GM12865 (cell line): ENCODE measurements at regions not wholly inside any gene's neighbourhood (a gene's known extent, or its start where the extent isn't known, plus 50 kb on each side); places are given as distances from the start of the nearest gene placed in this dataset.

Experiments
- DNase-seq: peaks from one replicate; pipeline ENCODE4 v3.0.0; 2010; ENCODE audit warnings: low read depth
- H3K4me3 ChIP-seq: 2 replicates; pipeline ENCODE4 v1.5.1; 2011; ENCODE audit warnings: mild to moderate bottlenecking, low read depth, low read length, control low read depth
- TF ChIP-seq, protein P1 (sequence below): IDR thresholded peaks from 2 replicates; pipeline ENCODE4 v1.5.1; 2011; ENCODE audit warnings: low read length, control low read depth, low read depth, inconsistent platforms; ENCODE audit not compliant: insufficient read depth; ENCODE audit errors: missing control alignments

DNA sequence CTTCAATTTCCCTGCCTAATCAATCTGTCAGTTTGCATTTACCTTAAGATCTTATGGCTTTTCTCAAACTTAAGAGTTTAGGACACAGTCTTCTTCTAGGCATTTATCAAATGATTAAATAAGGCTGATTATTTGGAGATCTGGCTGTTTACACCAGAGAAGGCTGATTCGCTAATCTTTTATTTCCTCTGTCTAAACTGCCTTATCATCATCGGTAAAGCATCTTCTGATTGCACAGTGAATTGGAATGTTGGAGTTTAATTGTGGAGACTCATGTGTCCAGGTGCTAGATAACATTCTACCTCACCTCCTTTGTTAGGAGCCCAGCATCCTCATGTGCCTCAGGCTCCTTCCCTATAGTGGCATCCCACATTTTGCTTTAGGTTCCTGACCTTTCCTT, 100.3 kb upstream of the DDIT4L start:
- DNase-seq = no peak
- TF ChIP-seq, protein P1, sequence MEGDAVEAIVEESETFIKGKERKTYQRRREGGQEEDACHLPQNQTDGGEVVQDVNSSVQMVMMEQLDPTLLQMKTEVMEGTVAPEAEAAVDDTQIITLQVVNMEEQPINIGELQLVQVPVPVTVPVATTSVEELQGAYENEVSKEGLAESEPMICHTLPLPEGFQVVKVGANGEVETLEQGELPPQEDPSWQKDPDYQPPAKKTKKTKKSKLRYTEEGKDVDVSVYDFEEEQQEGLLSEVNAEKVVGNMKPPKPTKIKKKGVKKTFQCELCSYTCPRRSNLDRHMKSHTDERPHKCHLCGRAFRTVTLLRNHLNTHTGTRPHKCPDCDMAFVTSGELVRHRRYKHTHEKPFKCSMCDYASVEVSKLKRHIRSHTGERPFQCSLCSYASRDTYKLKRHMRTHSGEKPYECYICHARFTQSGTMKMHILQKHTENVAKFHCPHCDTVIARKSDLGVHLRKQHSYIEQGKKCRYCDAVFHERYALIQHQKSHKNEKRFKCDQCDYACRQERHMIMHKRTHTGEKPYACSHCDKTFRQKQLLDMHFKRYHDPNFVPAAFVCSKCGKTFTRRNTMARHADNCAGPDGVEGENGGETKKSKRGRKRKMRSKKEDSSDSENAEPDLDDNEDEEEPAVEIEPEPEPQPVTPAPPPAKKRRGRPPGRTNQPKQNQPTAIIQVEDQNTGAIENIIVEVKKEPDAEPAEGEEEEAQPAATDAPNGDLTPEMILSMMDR = no peak
- no peak overlapping the region for H3K4me3 ChIP-seq

DNA sequence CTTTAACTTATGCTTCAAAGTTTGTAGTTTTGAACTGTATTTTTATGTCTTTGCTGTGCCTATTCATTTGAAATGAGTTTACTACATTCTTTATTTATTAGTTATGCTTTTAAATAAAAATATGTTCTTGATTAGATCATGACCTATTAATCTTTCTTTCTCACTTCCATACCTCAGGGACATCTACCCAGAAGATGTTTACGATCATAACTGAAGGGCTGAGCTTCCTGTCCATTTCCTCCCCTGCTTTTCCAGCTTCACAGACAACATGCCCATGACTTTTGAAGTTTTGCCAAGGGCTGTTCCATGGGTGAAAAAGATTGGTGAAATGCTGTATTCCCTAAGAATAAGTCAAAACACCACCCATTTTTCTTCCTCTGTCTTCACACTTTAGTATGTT, 99.7 kb upstream of the DDIT4L start:
- TF ChIP-seq, protein P1 = no peak
- DNase-seq = no peak
- H3K4me3 ChIP-seq = no peak overlapping the region

DNA sequence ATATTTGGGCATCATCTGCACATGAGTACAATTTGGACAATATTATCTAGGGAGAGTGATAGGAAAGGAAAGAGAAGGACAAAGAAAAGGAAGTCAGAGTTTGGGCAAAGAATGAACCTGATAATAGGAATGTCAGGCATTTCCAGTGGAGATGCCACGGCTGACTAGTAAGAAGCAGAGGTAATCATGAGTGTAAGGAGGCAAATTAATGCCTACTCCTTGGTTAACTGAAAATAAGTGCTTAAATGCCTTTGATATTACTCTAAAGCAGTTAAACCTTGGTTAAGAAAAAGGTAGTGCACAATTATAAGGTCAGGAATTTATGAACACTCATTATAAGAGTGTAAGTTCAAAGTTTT, 99.2 kb upstream of the DDIT4L start:
- TF ChIP-seq, protein P1 = no peak
- DNase-seq = no peak

GRCh38 chr4:100288811-100289529, 98.7 kb upstream of the DDIT4L start:
- DNase-seq = no peak
- TF ChIP-seq, protein P1 = no peak
- H3K4me3 ChIP-seq = no peak overlapping the region

More for the DNA sequence above, 99.2 kb upstream of the DDIT4L start:
- H3K4me3 ChIP-seq = no peak overlapping the region

- DNase-seq = no peak
- H3K4me3 ChIP-seq = no peak overlapping the region
- TF ChIP-seq, protein P1 = no peak
These were observed 97.9 kb upstream of the DDIT4L start for GRCh38 chr4:100288161-100288560.

DNA sequence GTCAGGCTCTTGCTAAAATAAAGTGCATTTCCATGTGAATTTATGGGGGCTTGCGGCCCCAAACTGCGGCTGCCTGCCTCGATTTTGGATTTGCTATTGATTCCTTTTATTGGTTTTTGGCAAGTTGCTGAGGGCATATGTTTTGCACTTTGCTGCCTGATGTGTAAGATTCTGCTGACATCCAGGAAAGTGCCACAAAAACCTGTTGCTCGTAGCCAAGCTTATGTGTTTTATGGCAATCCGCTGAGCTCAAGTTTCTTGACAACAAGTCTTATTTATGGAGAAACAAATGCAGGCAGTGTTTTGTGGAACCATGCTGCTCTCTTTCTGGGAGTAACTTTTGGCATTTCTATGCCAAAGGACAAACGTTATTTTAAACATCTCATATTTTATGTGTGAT, 97.3 kb upstream of the DDIT4L start:
- H3K4me3 ChIP-seq = no peak overlapping the region
- TF ChIP-seq, protein P1 = no peak
- no peak for DNase-seq

- DNase-seq = no peak
- TF ChIP-seq, protein P1 = no peak
- H3K4me3 ChIP-seq = no peak overlapping the region
These were observed 96.4 kb upstream of the DDIT4L start for GRCh38 chr4:100286636-100287035.
